Breast epithelium (tissue), 3 donors: ENCODE measurements at regions not wholly inside any gene's neighbourhood (a gene's known extent, or its start where the extent isn't known, plus 50 kb on each side); places are given as distances from the start of the nearest gene placed in this dataset.

ENCODE experiments used
- POLR2AphosphoS5 ChIP-seq, 3 donors: sonication (generic); formaldehyde crosslinking; IDR thresholded peaks; one replicate each; pipeline ENCODE4 v1.6.1; 2017; ENCODE audit warnings: antibody characterized with exemption in 3 of 3
- TF ChIP-seq, protein P1 (sequence below), 3 donors: fragments of 450-650 bp; IDR thresholded peaks; one replicate each; pipeline ENCODE4 v1.5.1; 2016 to 2017; ENCODE audit warnings: antibody characterized with exemption in 3 of 3, mild to moderate bottlenecking in 3 of 3, moderate library complexity in 3 of 3

DNA sequence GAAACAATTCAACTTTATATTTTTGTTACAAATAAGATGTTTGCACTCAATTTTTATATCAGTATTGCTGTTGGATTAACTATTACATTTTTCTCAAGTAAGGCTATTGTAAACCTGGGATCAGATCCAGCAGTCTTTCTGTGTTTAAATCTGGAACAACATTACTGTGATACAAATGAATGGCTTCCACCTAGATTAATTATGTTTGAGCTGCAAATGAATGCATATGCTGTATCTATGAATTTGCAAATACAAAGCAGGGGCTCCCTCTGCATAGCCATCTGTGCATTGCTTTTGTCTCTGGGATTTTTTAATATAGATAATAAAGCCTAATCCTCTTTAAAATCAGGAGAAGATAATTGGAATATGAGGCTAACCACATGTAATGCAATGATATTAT is 69.8 kb upstream of the NEIL3 start:
- TF ChIP-seq, protein P1, sequence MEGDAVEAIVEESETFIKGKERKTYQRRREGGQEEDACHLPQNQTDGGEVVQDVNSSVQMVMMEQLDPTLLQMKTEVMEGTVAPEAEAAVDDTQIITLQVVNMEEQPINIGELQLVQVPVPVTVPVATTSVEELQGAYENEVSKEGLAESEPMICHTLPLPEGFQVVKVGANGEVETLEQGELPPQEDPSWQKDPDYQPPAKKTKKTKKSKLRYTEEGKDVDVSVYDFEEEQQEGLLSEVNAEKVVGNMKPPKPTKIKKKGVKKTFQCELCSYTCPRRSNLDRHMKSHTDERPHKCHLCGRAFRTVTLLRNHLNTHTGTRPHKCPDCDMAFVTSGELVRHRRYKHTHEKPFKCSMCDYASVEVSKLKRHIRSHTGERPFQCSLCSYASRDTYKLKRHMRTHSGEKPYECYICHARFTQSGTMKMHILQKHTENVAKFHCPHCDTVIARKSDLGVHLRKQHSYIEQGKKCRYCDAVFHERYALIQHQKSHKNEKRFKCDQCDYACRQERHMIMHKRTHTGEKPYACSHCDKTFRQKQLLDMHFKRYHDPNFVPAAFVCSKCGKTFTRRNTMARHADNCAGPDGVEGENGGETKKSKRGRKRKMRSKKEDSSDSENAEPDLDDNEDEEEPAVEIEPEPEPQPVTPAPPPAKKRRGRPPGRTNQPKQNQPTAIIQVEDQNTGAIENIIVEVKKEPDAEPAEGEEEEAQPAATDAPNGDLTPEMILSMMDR (IDR thresholded peaks at IDR 0.05), result no peak
- no peak for TF ChIP-seq POLR2AphosphoS5 (IDR thresholded peaks at IDR 0.05)
